ENCODE measurements at regions not wholly inside any gene's neighbourhood (a gene's known extent, or its start where the extent isn't known, plus 50 kb on each side); places are given as distances from the start of the nearest gene placed in this dataset.

- H3K36me3 ChIP-seq (ENCODE audit: insufficient read depth, low read length) = no peaks in the 10 kb centered on the region
- H3K4me3 ChIP-seq = no peak overlapping the region
- H3K9ac ChIP-seq (ENCODE audit: insufficient read length) = no peak overlapping the region
- H3K27ac ChIP-seq = no peak overlapping the region
- no peak for TF ChIP-seq POLR2AphosphoS5 (IDR thresholded peaks at IDR 0.05; ENCODE audit: borderline replicate concordance, low read depth, low read length)
- TF ChIP-seq EZH2 (IDR thresholded peaks at IDR 0.05) = no peak
- no peak for TF ChIP-seq FOXP2 (optimal IDR thresholded peaks at IDR 0.05; ENCODE audit: control extremely low read depth, extremely low read length, insufficient read depth)
- no peak for DNase-seq (ENCODE audit: low read depth, low spot score)
- no peaks in the 10 kb centered on the region for H3K9me3 ChIP-seq (ENCODE audit: low read depth, low read length)
These were observed 518.9 kb downstream of the BCKDHB start for GRCh38 chr6:80625405-80625804.

GRCh38 chr6:80623066-80623815 is 516.8 kb downstream of the BCKDHB start:
- no peak overlapping the region for H3K4me3 ChIP-seq
- H3K9ac ChIP-seq (ENCODE audit: insufficient read length) = no peak overlapping the region
- H3K27ac ChIP-seq = no peak overlapping the region
- no peak for DNase-seq (ENCODE audit: low read depth, low spot score)
- H3K36me3 ChIP-seq (ENCODE audit: insufficient read depth, low read length) = no peaks in the 10 kb centered on the region
- H3K9me3 ChIP-seq (ENCODE audit: low read depth, low read length) = no peaks in the 10 kb centered on the region
- TF ChIP-seq POLR2AphosphoS5 (IDR thresholded peaks at IDR 0.05; ENCODE audit: borderline replicate concordance, low read depth, low read length) (no peak), FOXP2 (optimal IDR thresholded peaks at IDR 0.05; ENCODE audit: control extremely low read depth, extremely low read length, insufficient read depth) (no peak)

DNA sequence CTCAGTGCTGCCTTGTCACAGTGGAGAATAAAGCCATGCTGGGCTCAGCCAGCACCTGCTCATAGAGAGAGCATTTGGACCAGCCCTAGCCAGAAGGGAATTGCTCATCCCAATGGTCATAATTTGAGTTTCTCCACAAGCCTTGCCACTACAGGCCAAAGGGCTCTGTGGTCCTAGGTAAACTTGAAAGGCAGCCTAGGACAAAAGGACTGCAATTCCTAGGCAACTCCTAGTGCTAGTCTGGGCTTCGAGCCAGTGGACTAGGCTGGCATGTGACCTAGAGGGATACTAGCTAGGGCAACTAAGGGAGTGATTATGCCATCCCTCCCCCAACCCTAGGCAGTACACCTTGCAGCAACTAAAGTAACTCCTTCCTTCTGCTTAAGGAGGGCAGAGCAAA is 516.2 kb downstream of the BCKDHB start:
- H3K4me3 ChIP-seq = no peak overlapping the region
- TF ChIP-seq EZH2 (IDR thresholded peaks at IDR 0.05) = no peak
- TF ChIP-seq FOXP2 (optimal IDR thresholded peaks at IDR 0.05; ENCODE audit: control extremely low read depth, extremely low read length, insufficient read depth) = no peak
- no peak for TF ChIP-seq POLR2AphosphoS5 (IDR thresholded peaks at IDR 0.05; ENCODE audit: borderline replicate concordance, low read depth, low read length)
- H3K36me3 ChIP-seq (ENCODE audit: insufficient read depth, low read length) = no peaks in the 10 kb centered on the region
- no peaks in the 10 kb centered on the region for H3K9me3 ChIP-seq (ENCODE audit: low read depth, low read length)
- no peak overlapping the region for H3K27ac ChIP-seq
- DNase-seq (ENCODE audit: low read depth, low spot score) = no peak
- no peak overlapping the region for H3K9ac ChIP-seq (ENCODE audit: insufficient read length)

DNA sequence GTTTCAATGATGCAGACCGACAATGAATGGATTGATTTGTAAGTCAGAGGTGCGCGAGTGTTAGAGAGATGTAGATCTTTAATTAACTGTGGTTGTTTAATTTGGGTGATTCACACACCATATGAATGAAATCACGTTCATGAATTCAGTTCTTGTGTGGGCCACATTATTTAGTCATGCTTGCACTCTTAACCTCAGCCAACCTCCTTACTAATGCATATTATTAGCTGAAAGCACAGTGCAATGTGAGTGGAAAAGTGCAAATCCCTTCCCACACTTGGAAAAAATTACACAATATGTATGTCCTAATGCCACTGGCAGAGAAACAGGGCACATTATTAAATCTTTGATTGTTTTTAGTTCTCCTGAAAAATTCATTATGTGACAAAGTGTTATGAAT is 512.5 kb downstream of the BCKDHB start:
- no peak overlapping the region for H3K4me3 ChIP-seq
- no peaks in the 10 kb centered on the region for H3K36me3 ChIP-seq (ENCODE audit: insufficient read depth, low read length)
- H3K9ac ChIP-seq (ENCODE audit: insufficient read length) = no peak overlapping the region
- H3K9me3 ChIP-seq (ENCODE audit: low read depth, low read length) = no peaks in the 10 kb centered on the region
- no peak for TF ChIP-seq FOXP2 (optimal IDR thresholded peaks at IDR 0.05; ENCODE audit: control extremely low read depth, extremely low read length, insufficient read depth)
- TF ChIP-seq EZH2 (IDR thresholded peaks at IDR 0.05) = no peak
- no peak for TF ChIP-seq POLR2AphosphoS5 (IDR thresholded peaks at IDR 0.05; ENCODE audit: borderline replicate concordance, low read depth, low read length)
- DNase-seq (ENCODE audit: low read depth, low spot score) = no peak
- H3K27ac ChIP-seq = no peak overlapping the region

GRCh38 chr6:80610846-80611245 is 504.4 kb downstream of the BCKDHB start:
- no peak for DNase-seq (ENCODE audit: low read depth, low spot score)
- no peak overlapping the region for H3K4me3 ChIP-seq
- H3K9me3 ChIP-seq (ENCODE audit: low read depth, low read length) = no peaks in the 10 kb centered on the region

GRCh38 chr6:80608881-80609280 is 502.4 kb downstream of the BCKDHB start:
- Histone ChIP-seq H3K36me3 (ENCODE audit: insufficient read depth, low read length) (no peaks in the 10 kb centered on the region), H3K4me3 (no peak overlapping the region), H3K9ac (ENCODE audit: insufficient read length) (no peak overlapping the region), H3K9me3 (ENCODE audit: low read depth, low read length) (no peaks in the 10 kb centered on the region), H3K27ac (no peak overlapping the region)
- no peak for DNase-seq (ENCODE audit: low read depth, low spot score)
- TF ChIP-seq FOXP2 (optimal IDR thresholded peaks at IDR 0.05; ENCODE audit: control extremely low read depth, extremely low read length, insufficient read depth) (no peak), POLR2AphosphoS5 (IDR thresholded peaks at IDR 0.05; ENCODE audit: borderline replicate concordance, low read depth, low read length) (no peak), EZH2 (IDR thresholded peaks at IDR 0.05) (no peak)

More at GRCh38 chr6:80610846-80611245, 504.4 kb downstream of the BCKDHB start:
- Histone ChIP-seq H3K9ac (ENCODE audit: insufficient read length) (no peak overlapping the region), H3K36me3 (ENCODE audit: insufficient read depth, low read length) (no peaks in the 10 kb centered on the region), H3K27ac (no peak overlapping the region)
- TF ChIP-seq POLR2AphosphoS5 (IDR thresholded peaks at IDR 0.05; ENCODE audit: borderline replicate concordance, low read depth, low read length) (no peak), FOXP2 (optimal IDR thresholded peaks at IDR 0.05; ENCODE audit: control extremely low read depth, extremely low read length, insufficient read depth) (no peak), EZH2 (IDR thresholded peaks at IDR 0.05) (no peak)

DNA sequence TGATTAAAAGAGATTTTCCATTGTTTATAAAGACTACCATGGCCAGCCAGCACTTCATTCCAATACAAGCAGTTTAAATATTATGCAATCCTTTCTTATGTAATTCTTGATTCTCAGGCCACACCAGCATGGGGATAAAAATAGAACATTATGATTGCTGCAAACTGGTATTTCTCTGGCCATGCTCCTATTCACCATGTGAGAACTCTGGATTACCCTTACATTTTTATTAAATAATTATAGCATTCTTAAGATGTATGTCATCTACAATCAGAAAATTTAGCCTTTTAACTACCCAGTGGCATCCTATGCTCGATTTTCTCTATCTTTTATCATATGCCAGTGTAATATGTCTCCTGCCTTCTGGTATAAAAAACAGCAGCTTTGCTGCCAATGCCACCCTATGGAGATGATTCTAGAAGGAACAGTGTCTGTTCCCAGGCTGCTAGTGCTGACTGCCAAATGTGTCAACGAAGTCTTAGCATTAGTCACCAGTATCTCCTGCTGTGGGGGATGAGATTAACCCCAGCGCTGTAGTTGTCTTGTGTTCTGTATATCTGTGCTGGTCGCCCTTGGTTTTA is 501.4 kb downstream of the BCKDHB start:
- Histone ChIP-seq H3K36me3 (ENCODE audit: insufficient read depth, low read length) (no peaks in the 10 kb centered on the region), H3K9me3 (ENCODE audit: low read depth, low read length) (no peaks in the 10 kb centered on the region), H3K27ac (no peak overlapping the region), H3K4me3 (no peak overlapping the region), H3K9ac (ENCODE audit: insufficient read length) (no peak overlapping the region)
- DNase-seq (ENCODE audit: low read depth, low spot score) = no peak
- no peak for TF ChIP-seq POLR2AphosphoS5 (IDR thresholded peaks at IDR 0.05; ENCODE audit: borderline replicate concordance, low read depth, low read length)
- no peak for TF ChIP-seq EZH2 (IDR thresholded peaks at IDR 0.05)
- TF ChIP-seq FOXP2 (optimal IDR thresholded peaks at IDR 0.05; ENCODE audit: control extremely low read depth, extremely low read length, insufficient read depth) = no peak

GRCh38 chr6:80605165-80605989 is 498.9 kb downstream of the BCKDHB start:
- H3K36me3 ChIP-seq (ENCODE audit: insufficient read depth, low read length) = no peaks in the 10 kb centered on the region
- peak overlapping the region; percentile 45 for H3K9ac ChIP-seq (ENCODE audit: insufficient read length)
- no peak overlapping the region for H3K4me3 ChIP-seq
- TF ChIP-seq FOXP2 (optimal IDR thresholded peaks at IDR 0.05; ENCODE audit: control extremely low read depth, extremely low read length, insufficient read depth) (no peak), EZH2 (IDR thresholded peaks at IDR 0.05) (no peak), POLR2AphosphoS5 (IDR thresholded peaks at IDR 0.05; ENCODE audit: borderline replicate concordance, low read depth, low read length) (no peak)
- no peaks in the 10 kb centered on the region for H3K9me3 ChIP-seq (ENCODE audit: low read depth, low read length)
- peak; percentile 45 for DNase-seq (ENCODE audit: low read depth, low spot score)
- H3K27ac ChIP-seq = no peak overlapping the region; the same call in 1 of the 2 replicates
